ENCODE measurements at regions not wholly inside any gene's neighbourhood (a gene's known extent, or its start where the extent isn't known, plus 50 kb on each side); places are given as distances from the start of the nearest gene placed in this dataset.
A peak's percentile ranks its signal among the peaks of the same experiment; 100 is the strongest.
"Not testable (repeated sequence)": the region's sequence is repeated elsewhere in the genome, so short reads cannot be mapped to it uniquely, and the experiment has no call there.

DNA sequence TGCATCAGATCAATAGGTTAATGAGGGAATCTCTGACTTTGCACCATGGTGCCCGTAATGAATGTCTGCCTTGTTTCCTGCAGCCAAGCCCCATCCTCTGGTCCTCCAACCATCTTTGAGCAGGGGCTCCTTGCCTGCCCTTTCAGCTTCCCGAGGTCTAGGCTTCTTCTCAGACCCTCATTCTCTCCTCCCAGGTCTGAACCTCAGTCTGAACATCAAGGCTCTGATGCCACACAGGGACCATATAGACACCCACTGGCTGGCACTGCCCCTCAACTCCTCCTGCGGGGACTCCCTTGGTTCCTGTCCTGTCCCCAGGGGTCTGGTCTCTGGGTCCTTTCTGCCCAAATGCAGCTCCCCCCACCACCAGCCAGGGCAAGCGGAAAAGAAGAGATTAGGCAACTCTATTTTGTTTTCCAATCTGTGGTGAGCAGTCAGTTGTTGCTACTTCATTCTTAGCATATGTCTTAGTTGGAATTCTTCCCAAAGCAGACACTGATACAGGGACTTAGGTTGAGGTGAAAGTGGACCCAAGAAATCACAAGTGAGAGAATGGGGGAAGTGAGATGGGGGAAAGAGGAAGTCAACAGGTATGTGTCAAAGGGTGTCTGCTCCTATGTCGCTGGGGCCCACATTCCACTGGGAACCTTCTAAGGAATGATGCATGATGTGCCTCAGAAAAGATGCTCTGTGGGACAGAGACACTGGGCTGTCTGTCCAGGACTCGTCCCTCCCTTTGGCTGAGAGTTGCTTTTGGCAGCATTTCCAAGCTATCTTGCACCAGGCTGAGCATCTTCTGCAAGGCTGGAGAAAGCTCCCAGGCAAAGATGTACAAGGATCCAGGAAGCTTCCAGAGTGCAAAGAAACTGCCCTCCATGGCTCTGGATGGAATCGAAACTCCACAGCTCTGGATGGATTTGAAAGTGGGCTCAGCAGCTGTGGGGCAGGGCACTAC is 1096.5 kb upstream of the TMEM132C start:
- TF ChIP-seq CTCF (IDR thresholded peaks at IDR 0.05; ENCODE audit: control insufficient read depth, insufficient read depth, low read depth, low read length, missing control alignments): no peak
- DNase-seq (ENCODE audit: low read depth): no peak
- H3K4me3 ChIP-seq (ENCODE audit: control insufficient read depth, low read depth, low read length): no peak overlapping the region

DNA sequence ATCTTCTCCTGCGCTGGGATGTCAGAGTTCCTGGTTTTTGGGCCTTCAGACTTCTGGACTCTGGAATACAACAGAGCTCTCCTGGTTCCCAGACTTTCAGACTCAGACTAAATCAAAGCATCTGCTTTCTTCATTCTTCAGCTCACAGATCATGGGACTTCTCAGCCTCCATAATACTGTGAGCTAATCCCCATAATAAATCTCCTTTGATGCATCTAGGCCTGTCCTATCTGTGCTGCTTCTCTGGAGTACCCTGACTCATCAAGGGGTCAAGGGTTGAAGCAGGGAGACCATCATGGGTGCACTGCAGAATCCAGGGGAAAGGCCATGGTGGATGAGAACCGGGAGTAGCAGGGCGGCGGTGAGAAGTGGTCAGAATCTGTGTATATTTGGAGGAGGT is 1094.1 kb upstream of the TMEM132C start:
- no peak for DNase-seq (ENCODE audit: low read depth)
- no peak for TF ChIP-seq CTCF (IDR thresholded peaks at IDR 0.05; ENCODE audit: control insufficient read depth, insufficient read depth, low read depth, low read length, missing control alignments)
- no peak overlapping the region for H3K4me3 ChIP-seq (ENCODE audit: control insufficient read depth, low read depth, low read length)

DNA sequence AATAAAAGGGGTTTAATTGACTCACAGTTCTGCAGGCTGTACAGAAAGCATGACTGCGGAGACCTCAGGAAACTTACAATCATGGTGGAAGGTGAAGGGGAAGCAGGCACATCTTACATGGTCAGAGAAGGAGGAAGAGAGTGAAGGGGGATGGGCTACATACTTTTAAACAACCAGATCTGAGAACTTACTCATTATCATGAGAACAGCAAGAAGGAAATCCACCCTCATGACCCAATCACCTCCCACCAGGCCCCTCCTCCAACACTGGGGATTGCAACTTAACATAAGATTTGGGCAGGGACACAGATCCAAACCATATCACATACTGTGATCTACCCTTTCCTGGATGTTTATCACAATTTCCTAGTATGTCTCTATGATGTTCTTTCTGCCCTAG is 1093.0 kb upstream of the TMEM132C start:
- not testable (repeated sequence) for H3K4me3 ChIP-seq (ENCODE audit: control insufficient read depth, low read depth, low read length); DNase-seq (ENCODE audit: low read depth)

- DNase-seq (ENCODE audit: low read depth): peak; percentile 59
- H3K4me3 ChIP-seq (ENCODE audit: control insufficient read depth, low read depth, low read length): no peak overlapping the region
- TF ChIP-seq CTCF (IDR thresholded peaks at IDR 0.05; ENCODE audit: control insufficient read depth, insufficient read depth, low read depth, low read length, missing control alignments): no peak
Measured at GRCh38 chr12:127174881-127175280, 1092.1 kb upstream of the TMEM132C start.

- no peak overlapping the region for H3K4me3 ChIP-seq (ENCODE audit: control insufficient read depth, low read depth, low read length)
- no peak for TF ChIP-seq CTCF (IDR thresholded peaks at IDR 0.05; ENCODE audit: control insufficient read depth, insufficient read depth, low read depth, low read length, missing control alignments)
- no peak for DNase-seq (ENCODE audit: low read depth)
Measured at GRCh38 chr12:127175361-127175760, 1091.6 kb upstream of the TMEM132C start.

- no peak overlapping the region for H3K4me3 ChIP-seq (ENCODE audit: control insufficient read depth, low read depth, low read length)
- no peak for DNase-seq (ENCODE audit: low read depth)
- TF ChIP-seq CTCF (IDR thresholded peaks at IDR 0.05; ENCODE audit: control insufficient read depth, insufficient read depth, low read depth, low read length, missing control alignments): no peak
Measured at GRCh38 chr12:127176804-127177203, 1090.2 kb upstream of the TMEM132C start.

DNA sequence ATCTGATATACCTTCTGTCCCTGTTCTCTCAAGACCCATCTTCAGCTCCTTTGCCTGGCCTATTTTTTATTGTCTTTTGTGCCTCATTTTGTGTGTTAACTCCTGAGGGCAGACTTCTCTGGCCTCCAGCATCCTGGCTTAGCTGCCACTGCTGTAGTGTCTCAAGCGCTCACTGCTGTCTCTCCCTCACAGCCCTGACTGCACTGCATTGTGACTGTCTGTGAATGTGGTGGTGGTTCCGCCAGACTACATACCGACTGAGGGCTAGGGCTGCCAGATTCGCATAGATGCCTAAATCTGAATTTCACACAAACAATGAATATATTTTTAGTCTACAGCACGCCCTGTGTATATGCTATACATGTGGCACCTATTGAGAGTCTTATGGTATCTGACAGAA is 1088.9 kb upstream of the TMEM132C start:
- no peak overlapping the region for H3K4me3 ChIP-seq (ENCODE audit: control insufficient read depth, low read depth, low read length)
- no peak for DNase-seq (ENCODE audit: low read depth)
- TF ChIP-seq CTCF (IDR thresholded peaks at IDR 0.05; ENCODE audit: control insufficient read depth, insufficient read depth, low read depth, low read length, missing control alignments): no peak
